ENCODE measurements at regions not wholly inside any gene's neighbourhood (a gene's known extent, or its start where the extent isn't known, plus 50 kb on each side); places are given as distances from the start of the nearest gene placed in this dataset.

- DNase-seq, result no peak
These were observed 567.5 kb upstream of the RIOK2 start for GRCh38 chr5:97750576-97750975.

DNA sequence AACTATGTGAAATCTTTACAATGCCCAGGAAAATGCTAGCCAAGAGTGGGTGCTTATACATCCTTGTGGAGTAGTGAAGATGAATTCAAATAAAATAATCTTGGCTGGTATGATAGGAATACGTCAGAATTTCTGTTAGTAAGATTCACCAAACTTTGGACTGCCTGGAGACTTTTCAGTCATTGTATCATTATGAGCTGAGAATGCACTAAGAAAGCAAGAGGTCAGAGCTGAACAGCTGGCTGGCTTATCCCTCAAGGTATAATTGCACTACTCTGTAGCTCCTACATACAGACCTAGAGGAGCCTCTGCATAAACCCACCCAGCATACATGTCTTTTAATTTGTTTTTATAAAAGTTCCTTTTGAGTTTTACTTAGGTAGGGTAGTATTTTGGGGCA, 568.5 kb upstream of the RIOK2 start:
- no peak for DNase-seq

- DNase-seq, result no peak
These were observed 569.8 kb upstream of the RIOK2 start for GRCh38 chr5:97752871-97753270.

DNA sequence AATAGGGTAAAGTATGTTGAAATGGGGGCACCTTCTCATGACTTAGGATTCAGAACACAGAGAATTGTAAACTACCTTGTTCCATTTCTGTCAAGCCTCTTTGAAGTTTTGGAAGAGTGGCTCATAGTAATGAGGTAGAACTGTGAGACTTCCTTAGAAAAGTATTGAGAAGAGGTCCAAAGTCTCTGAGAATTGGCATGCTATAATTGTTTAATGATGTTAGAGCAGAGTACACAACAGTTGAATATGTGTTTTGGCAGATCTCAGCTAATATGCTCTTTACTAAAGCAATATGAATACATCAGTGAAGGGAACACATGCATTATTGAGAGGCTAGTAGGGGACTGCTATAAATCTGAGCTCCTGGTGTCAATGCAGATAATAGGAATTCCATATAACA, 579.4 kb upstream of the RIOK2 start:
- DNase-seq, result no peak

DNA sequence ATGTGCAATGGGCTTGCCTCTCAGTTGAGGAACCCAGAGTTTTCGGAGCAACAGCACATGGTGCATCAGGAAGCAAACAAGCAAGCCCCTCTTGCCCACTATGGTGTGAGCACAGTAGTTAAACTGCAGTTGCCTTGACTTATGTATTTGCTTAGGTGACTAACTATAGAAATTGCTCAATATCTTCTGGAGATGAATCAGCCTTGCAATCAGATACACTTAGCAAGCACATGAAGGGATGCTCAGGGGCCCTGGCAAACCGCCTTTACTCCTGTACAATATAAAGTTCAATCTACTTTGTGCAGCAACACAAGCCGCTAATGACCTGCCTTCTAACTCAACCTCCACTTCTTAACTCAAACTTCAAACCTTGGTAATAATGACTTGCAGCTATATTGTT, 581.7 kb upstream of the RIOK2 start:
- no peak for DNase-seq

GRCh38 chr5:97778451-97778850, 595.4 kb upstream of the RIOK2 start:
- DNase-seq, result no peak

- no peak for DNase-seq
These were observed 605.3 kb upstream of the RIOK2 start for GRCh38 chr5:97788369-97788768.

GRCh38 chr5:97797994-97798451, 615.0 kb upstream of the RIOK2 start:
- no peak for DNase-seq

DNA sequence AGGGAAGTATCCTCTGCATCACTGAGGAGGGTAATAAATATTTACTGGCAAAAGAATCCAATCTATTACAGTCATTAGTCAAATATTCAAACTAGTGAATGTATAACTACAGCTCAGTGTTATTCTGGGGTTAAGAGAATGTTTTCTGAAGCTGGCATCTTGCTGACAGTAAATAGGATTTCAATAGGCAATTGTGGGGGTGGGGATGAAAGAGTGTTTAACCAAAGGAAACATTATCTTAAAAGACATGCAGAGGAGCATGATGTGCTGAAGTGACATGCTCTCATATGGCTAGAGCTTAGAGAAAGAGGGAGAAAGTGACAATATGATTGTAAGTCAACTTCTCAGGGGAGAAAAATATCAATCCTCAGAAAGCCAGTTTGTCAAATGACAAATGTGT, 618.4 kb upstream of the RIOK2 start:
- no peak for DNase-seq

DNA sequence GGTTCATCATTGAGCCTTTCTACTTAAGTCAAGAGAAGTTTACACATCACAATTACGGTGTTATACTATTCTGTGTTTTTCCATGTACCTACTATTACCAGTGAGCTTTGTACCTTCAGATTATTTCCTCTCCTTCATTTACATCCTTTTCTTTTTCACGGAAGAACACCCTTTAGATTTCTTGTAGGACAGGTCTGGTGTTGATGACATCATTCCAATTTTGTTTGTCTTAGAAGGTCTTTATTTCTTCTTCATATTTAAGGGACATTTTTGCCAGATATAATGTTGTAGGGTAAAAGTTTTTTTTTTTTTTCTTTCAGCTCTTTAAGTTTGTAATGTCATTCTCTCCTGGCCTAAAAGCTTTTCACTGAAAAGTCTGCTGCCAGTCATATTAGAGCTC, 637.1 kb upstream of the RIOK2 start:
- DNase-seq, result no peak

DNA sequence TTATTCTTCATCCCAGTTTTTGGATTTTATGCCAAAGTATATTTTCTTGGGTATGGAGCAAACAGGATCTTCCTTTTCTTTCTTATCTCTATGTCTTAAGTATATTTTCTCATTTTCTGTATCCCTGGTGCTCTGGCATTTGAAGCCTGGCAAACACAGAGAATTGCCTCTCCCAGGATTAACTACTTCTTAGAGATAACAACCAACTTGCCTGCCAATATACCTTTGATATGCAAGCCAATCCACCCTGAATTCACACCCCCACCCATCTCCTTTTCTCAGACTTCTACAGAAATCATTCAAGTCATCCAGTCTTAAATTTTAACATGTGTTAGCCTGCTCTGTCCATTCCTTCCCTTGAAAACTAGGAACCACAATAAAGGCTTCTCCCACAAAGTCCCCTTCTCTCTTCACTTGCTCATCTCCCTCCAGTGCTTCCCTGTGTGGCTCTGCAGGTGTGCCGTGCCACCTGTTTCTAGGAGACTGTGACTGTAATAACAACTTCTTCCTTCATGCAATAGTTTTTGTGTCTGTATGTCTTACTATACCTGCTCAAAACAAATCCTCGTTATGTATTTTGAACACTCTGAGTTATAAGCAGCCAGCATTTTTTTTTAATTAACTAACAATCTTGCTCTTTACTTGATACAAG, 649.7 kb upstream of the RIOK2 start:
- no peak for DNase-seq

DNA sequence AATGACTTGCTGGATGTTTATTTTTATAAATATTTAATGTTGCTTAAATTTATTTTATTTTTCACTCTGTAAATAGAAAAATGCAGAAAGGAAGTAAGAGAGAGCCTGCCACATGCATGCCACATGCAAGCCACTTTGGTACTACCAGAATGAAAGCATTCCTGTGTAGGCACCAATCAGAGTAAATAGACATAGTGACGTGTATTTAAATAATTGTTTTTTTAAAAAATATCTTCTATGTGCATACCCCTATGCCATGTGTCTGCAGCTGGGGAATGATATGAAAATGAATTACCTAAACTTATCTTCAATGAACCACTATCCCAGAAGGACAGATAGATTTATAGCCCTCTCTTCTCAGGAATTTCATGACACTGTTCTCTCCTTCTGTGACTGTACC, 651.5 kb upstream of the RIOK2 start:
- DNase-seq, result no peak

DNA sequence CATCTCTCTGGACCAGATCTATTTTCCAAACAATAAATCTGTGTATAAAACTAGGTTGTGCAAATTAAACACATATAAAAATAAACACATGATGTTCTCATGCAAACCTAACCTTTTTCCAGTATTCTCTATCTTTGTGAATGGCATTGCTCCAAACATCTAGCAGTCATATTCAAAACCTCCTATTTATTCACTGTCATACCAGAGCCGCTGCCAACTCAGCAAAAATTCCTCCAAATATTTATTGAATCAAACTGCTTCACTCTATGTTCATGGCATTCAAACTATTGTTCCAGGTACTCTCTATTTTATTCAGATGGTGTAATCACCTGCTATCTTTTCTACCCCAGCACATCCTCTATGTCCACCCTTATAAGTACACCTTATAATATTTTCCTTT, 652.1 kb upstream of the RIOK2 start:
- no peak for DNase-seq

- no peak for DNase-seq
These were observed 653.8 kb upstream of the RIOK2 start for GRCh38 chr5:97836816-97837215.

GRCh38 chr5:97838214-97838613, 655.2 kb upstream of the RIOK2 start:
- no peak for DNase-seq

- DNase-seq, result no peak
These were observed 656.5 kb upstream of the RIOK2 start for GRCh38 chr5:97839341-97840086.

DNA sequence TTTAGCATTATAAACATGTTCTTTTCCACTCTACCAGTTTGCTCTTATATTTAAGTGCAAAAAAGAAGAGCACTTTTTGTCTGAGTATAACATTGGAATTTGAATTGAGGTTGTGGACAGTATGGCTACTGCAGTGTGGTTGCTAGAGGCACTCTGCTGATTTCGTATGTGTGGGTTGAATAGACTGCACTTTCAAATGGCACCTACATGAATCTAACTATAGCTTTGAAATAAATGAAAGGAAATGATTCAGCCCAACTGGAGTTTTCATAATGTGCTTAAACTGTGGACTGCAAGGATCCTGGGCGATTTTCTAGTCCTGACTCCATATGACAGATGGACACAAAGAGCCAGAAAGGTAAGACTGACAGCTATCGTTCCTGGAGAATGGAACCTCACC, 657.6 kb upstream of the RIOK2 start:
- no peak for DNase-seq

GRCh38 chr5:97842687-97843086, 659.6 kb upstream of the RIOK2 start:
- no peak for DNase-seq

- DNase-seq, result no peak
These were observed 661.8 kb upstream of the RIOK2 start for GRCh38 chr5:97844797-97845196.

DNA sequence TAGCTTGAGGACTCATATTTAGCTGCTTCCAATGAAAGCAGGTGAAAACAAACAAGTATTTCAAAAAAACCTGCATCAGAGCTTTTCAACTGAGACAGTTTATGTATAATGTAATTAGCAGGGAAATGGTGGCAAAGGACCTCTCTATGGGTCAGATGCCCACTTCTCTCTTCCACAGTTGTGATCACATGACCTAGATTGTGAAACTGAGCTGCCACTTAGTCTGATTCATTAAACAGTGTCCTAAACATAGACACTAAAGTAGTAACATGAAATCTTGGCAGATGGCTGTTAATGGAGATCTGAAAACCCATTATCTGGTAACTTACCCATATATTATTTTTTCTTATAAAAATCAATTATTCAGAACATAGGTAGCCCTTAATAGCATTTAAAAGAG, 663.6 kb upstream of the RIOK2 start:
- DNase-seq, result no peak

GRCh38 chr5:97847920-97848631, 665.0 kb upstream of the RIOK2 start:
- no peak for DNase-seq

- no peak for DNase-seq
These were observed 668.0 kb upstream of the RIOK2 start for GRCh38 chr5:97851036-97851435.

GRCh38 chr5:97854871-97855762, 672.1 kb upstream of the RIOK2 start:
- DNase-seq, result no peak

Measured in stimulated activated CD4-positive, alpha-beta T cell treated with anti-CD3 and anti-CD28 coated beads, Interleukin-2, amount 100 ng/mL, for 48 hours (primary cell).